NT2/D1 (cell line): ENCODE measurements at regions not wholly inside any gene's neighbourhood (a gene's known extent, or its start where the extent isn't known, plus 50 kb on each side); places are given as distances from the start of the nearest gene placed in this dataset.

Experiments
- DNase-seq: peaks from one replicate; pipeline ENCODE4 v3.0.0-alpha.2; 2011; ENCODE audit warnings: low read depth, low spot score
- H3K27me3 ChIP-seq: 2 replicates; pipeline ENCODE4 v1.6.0; 2011; ENCODE audit warnings: mild to moderate bottlenecking; ENCODE audit not compliant: insufficient read length, insufficient read depth
- H3K36me3 ChIP-seq: 2 replicates; pipeline ENCODE4 v1.6.1; 2011; ENCODE audit warnings: mild to moderate bottlenecking, low read length, mixed read lengths; ENCODE audit not compliant: insufficient read depth, insufficient read length
- H3K4me1 ChIP-seq: 2 replicates; pipeline ENCODE4 v1.5.1; 2011; ENCODE audit not compliant: insufficient read depth, insufficient read length
- H3K4me3 ChIP-seq: 2 replicates; pipeline ENCODE4 v1.5.1; 2011; ENCODE audit warnings: low read depth; ENCODE audit not compliant: insufficient read length
- H3K9ac ChIP-seq: 2 replicates; pipeline ENCODE4 v1.6.0; 2011; ENCODE audit warnings: low read depth; ENCODE audit not compliant: insufficient read length
- H3K9me3 ChIP-seq: 2 replicates; pipeline ENCODE4 v1.5.1; 2011; ENCODE audit warnings: mild to moderate bottlenecking, low read length; ENCODE audit not compliant: insufficient read depth
- SUZ12 ChIP-seq: IDR thresholded peaks from 2 replicates; pipeline ENCODE4 v1.6.1; 2011; ENCODE audit not compliant: insufficient read length, insufficient read depth; ENCODE audit errors: extremely low read depth
- YY1 ChIP-seq: IDR thresholded peaks from 2 replicates; pipeline ENCODE4 v1.6.1; 2011; ENCODE audit not compliant: insufficient read length, insufficient read depth
- ZNF274 ChIP-seq: IDR thresholded peaks from 2 replicates; pipeline ENCODE4 v1.6.1; 2011; ENCODE audit warnings: mild to moderate bottlenecking, low read depth, low read length

DNA sequence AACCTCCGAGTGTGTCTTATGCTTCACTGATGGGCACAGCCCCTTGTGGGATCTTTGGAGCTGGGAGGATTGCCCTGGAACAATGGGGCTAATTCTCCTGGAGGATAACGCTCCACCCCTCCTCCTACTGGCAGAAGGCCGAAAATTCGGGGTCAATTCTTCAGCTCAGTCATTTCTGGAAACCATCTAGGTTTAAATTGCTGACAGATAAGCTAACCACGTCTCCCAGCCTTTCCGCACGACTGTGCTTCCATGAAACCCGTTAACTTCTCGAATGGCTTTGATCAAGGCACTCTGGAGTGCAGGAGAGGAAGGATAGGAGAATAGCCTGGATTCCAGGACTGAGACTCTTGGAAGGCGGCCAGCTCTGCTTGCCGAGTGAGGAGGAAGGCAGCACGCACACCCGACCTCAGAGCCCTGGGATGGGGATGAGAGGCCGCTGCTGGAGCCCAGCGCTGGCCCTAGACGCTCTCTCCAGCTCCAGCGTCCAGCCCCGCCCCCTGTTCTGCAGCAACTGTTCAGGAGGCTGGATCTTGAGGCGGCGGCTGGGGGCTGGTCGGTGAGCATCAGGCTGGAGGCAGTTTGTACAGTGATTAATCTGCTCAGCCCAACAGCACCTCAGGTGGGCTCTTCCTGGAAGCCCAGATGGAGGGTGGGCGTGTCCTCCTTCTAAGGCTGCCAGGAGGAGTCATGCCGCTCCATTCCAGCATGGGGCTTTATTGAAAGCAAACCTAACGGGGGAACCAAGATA is 176.7 kb upstream of the NCAM1 start:
- no peak overlapping the region for H3K9ac ChIP-seq
- H3K4me3 ChIP-seq = no peak overlapping the region
- H3K27me3 ChIP-seq = no peaks in the 10 kb centered on the region
- TF ChIP-seq SUZ12 (no peak), ZNF274 (no peak), YY1 (no peak)
- no peak for DNase-seq
- H3K36me3 ChIP-seq = no peaks in the 10 kb centered on the region
- H3K9me3 ChIP-seq = no peaks in the 10 kb centered on the region
- peaks cover 9% of the 10 kb centered on the region for H3K4me1 ChIP-seq

DNA sequence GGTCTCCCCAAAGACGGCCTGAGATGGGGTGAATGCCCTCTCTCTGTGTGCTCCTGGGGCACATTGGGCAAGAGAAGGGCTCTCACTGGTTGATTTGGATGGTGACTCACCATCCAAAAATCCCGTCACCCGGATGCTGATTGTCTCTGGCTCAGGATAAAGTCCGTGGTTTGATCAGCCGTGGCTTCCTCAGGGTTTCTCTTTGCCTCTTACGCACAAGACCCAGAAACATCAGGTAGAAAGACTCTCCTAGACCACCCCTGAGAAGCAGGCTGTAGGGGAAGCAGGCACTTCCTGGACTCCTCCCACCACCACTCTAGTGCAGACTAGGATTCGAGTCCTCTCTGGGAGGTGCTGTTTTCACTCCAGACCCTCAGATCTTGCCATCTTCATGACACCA is 176.1 kb upstream of the NCAM1 start:
- no peak for TF ChIP-seq YY1
- no peak for TF ChIP-seq ZNF274
- no peak for TF ChIP-seq SUZ12
- H3K9ac ChIP-seq = no peak overlapping the region
- no peaks in the 10 kb centered on the region for H3K36me3 ChIP-seq
- DNase-seq = no peak
- no peaks in the 10 kb centered on the region for H3K9me3 ChIP-seq
- H3K4me3 ChIP-seq = no peak overlapping the region
- H3K4me1 ChIP-seq = peaks cover 9% of the 10 kb centered on the region
- no peaks in the 10 kb centered on the region for H3K27me3 ChIP-seq

- H3K4me1 ChIP-seq = peaks cover 6% of the 10 kb centered on the region
- H3K27me3 ChIP-seq = no peaks in the 10 kb centered on the region
- DNase-seq = no peak
- H3K9me3 ChIP-seq = no peaks in the 10 kb centered on the region
- H3K36me3 ChIP-seq = no peaks in the 10 kb centered on the region
- TF ChIP-seq SUZ12 (no peak), YY1 (no peak), ZNF274 (no peak)
- H3K9ac ChIP-seq = no peak overlapping the region
- no peak overlapping the region for H3K4me3 ChIP-seq
Observed at GRCh38 chr11:112785719-112786118, 175.5 kb upstream of the NCAM1 start.

GRCh38 chr11:112786196-112786595 is 175.0 kb upstream of the NCAM1 start:
- no peaks in the 10 kb centered on the region for H3K36me3 ChIP-seq
- H3K4me1 ChIP-seq = peaks cover 6% of the 10 kb centered on the region
- no peak overlapping the region for H3K4me3 ChIP-seq
- no peak for DNase-seq
- TF ChIP-seq YY1 (no peak), ZNF274 (no peak), SUZ12 (no peak)
- no peaks in the 10 kb centered on the region for H3K9me3 ChIP-seq
- H3K9ac ChIP-seq = no peak overlapping the region
- H3K27me3 ChIP-seq = no peaks in the 10 kb centered on the region

GRCh38 chr11:112786886-112787530 is 174.2 kb upstream of the NCAM1 start:
- Histone ChIP-seq H3K4me1 (peaks cover 6% of the 10 kb centered on the region), H3K4me3 (no peak overlapping the region), H3K9me3 (no peaks in the 10 kb centered on the region), H3K36me3 (no peaks in the 10 kb centered on the region), H3K9ac (no peak overlapping the region), H3K27me3 (no peaks in the 10 kb centered on the region)
- TF ChIP-seq ZNF274 = no peak
- no peak for DNase-seq

- Histone ChIP-seq H3K36me3 (no peaks in the 10 kb centered on the region), H3K9ac (no peak overlapping the region), H3K4me3 (no peak overlapping the region), H3K9me3 (peaks cover 4% of the 10 kb centered on the region; the same call in 1 of the 2 replicates), H3K4me1 (peaks cover 2% of the 10 kb centered on the region), H3K27me3 (no peaks in the 10 kb centered on the region)
- no peak for DNase-seq
- TF ChIP-seq ZNF274 = no peak
Observed at GRCh38 chr11:112789481-112789880, 171.7 kb upstream of the NCAM1 start.

DNA sequence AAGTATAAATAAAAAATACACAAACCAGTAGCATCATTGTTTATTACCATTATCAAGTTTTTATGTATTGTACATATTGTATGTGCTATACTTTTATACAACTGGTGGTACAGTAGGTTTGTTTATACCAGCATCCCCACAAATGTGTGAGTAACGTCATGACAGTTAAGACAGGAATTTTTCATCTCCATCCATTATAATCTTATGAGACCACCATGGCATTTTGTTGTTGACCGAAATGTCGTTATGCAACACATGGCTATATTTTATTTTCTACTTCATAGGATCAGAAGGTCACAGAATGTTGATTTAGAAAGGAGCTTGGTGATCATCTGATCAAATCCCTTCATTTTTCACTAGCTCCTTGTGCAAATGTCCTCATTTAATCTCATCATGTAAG is 170.9 kb upstream of the NCAM1 start:
- no peak for DNase-seq
- Histone ChIP-seq H3K36me3 (no peaks in the 10 kb centered on the region), H3K9me3 (peaks cover 4% of the 10 kb centered on the region; the same call in 1 of the 2 replicates), H3K4me1 (no peaks in the 10 kb centered on the region), H3K4me3 (no peak overlapping the region), H3K27me3 (no peaks in the 10 kb centered on the region), H3K9ac (no peak overlapping the region)
- TF ChIP-seq ZNF274 (no peak), SUZ12 (no peak), YY1 (no peak)

- Histone ChIP-seq H3K4me3 (no peak overlapping the region), H3K9ac (no peak overlapping the region), H3K27me3 (no peaks in the 10 kb centered on the region), H3K9me3 (peaks cover 4% of the 10 kb centered on the region; the same call in 1 of the 2 replicates), H3K4me1 (peaks cover 4% of the 10 kb centered on the region), H3K36me3 (no peaks in the 10 kb centered on the region)
- TF ChIP-seq SUZ12 = no peak
- no peak for DNase-seq
Observed at GRCh38 chr11:112792070-112792469, 169.2 kb upstream of the NCAM1 start.
